ENCODE measurements at regions not wholly inside any gene's neighbourhood (a gene's known extent, or its start where the extent isn't known, plus 50 kb on each side); places are given as distances from the start of the nearest gene placed in this dataset.

- no peak for DNase-seq (ENCODE audit: low spot score)
- TF ChIP-seq CTCF (IDR thresholded peaks at IDR 0.05; ENCODE audit: borderline replicate concordance, control extremely low read depth, extremely low read depth, insufficient read depth, missing control alignments) = no peak
- in situ Hi-C loops (cut with MboI; ENCODE audit: low sequenced_read_pairs, unreplicated experiment) = no loop called here
These were observed 105.1 kb downstream of the RDH14 start for GRCh38 chr2:18455236-18455862.

- no peak for DNase-seq (ENCODE audit: low spot score)
These were observed 105.7 kb downstream of the RDH14 start for GRCh38 chr2:18454692-18455235.

GRCh38 chr2:18446715-18447114 lies 113.7 kb downstream of the RDH14 start:
- no peak for DNase-seq (ENCODE audit: low spot score)
- TF ChIP-seq CTCF (IDR thresholded peaks at IDR 0.05; ENCODE audit: borderline replicate concordance, control extremely low read depth, extremely low read depth, insufficient read depth, missing control alignments) = no peak
- in situ Hi-C loops (cut with MboI; ENCODE audit: low sequenced_read_pairs, unreplicated experiment) = no loop called here

More at GRCh38 chr2:18454692-18455235, 105.7 kb downstream of the RDH14 start:
- in situ Hi-C loops (cut with MboI; ENCODE audit: low sequenced_read_pairs, unreplicated experiment) = no loop called here
- TF ChIP-seq CTCF (IDR thresholded peaks at IDR 0.05; ENCODE audit: borderline replicate concordance, control extremely low read depth, extremely low read depth, insufficient read depth, missing control alignments) = no peak

GRCh38 chr2:18445433-18446320 lies 114.8 kb downstream of the RDH14 start:
- in situ Hi-C loops (cut with MboI; ENCODE audit: low sequenced_read_pairs, unreplicated experiment) = no loop called here
- no peak for DNase-seq (ENCODE audit: low spot score)

GRCh38 chr2:18444806-18445205 lies 115.6 kb downstream of the RDH14 start:
- in situ Hi-C loops (cut with MboI; ENCODE audit: low sequenced_read_pairs, unreplicated experiment) = no loop called here
- TF ChIP-seq CTCF (IDR thresholded peaks at IDR 0.05; ENCODE audit: borderline replicate concordance, control extremely low read depth, extremely low read depth, insufficient read depth, missing control alignments) = no peak
- DNase-seq (ENCODE audit: low spot score) = no peak

More at GRCh38 chr2:18445433-18446320, 114.8 kb downstream of the RDH14 start:
- TF ChIP-seq CTCF (IDR thresholded peaks at IDR 0.05; ENCODE audit: borderline replicate concordance, control extremely low read depth, extremely low read depth, insufficient read depth, missing control alignments) = no peak

- no peak for DNase-seq (ENCODE audit: low spot score)
- in situ Hi-C loops (cut with MboI; ENCODE audit: low sequenced_read_pairs, unreplicated experiment) = no loop called here
- no peak for TF ChIP-seq CTCF (IDR thresholded peaks at IDR 0.05; ENCODE audit: borderline replicate concordance, control extremely low read depth, extremely low read depth, insufficient read depth, missing control alignments)
These were observed 118.9 kb downstream of the RDH14 start for GRCh38 chr2:18441583-18441982.

Measured in GM13976 (cell line).